Right lung (tissue), 2 donors: ENCODE measurements at regions not wholly inside any gene's neighbourhood (a gene's known extent, or its start where the extent isn't known, plus 50 kb on each side); places are given as distances from the start of the nearest gene placed in this dataset.
A peak's percentile ranks its signal among the peaks of the same experiment; 100 is the strongest.

Source experiments
- DNase-seq, 2 donors: peaks; one replicate each; pipeline ENCODE4 v3.0.0-alpha.2; 2013

- DNase-seq, result no peak
Measured at GRCh38 chr5:23089286-23089685, 236.1 kb upstream of the CDH12 start.

DNA sequence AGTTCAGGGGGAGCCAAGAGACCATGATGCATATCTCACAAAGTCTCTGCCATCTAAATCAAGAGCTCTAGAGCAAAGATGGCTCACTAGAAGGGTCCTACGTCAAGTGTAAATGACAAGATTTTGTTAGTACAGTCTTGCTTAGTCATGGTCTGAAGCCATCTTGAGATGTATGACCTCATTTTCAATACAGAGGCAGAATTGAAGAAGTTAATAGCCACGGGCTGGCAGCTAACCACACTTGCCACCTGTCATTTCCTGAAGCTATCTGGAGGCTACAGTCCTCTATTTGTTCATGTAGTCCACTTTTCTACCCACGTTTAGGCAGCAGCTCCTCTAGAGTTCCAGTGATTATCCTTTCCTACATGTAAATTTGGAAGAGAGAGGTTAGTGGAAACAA lies 231.7 kb upstream of the CDH12 start:
- DNase-seq, result no peak

- DNase-seq, result no peak
Measured at GRCh38 chr5:23072179-23072578, 219.0 kb upstream of the CDH12 start.

- DNase-seq, result no peak
Measured at GRCh38 chr5:23071682-23072081, 218.5 kb upstream of the CDH12 start.

GRCh38 chr5:23064710-23065109 lies 211.6 kb upstream of the CDH12 start:
- no peak for DNase-seq

GRCh38 chr5:23053846-23054245 lies 200.7 kb upstream of the CDH12 start:
- DNase-seq, result no peak

DNA sequence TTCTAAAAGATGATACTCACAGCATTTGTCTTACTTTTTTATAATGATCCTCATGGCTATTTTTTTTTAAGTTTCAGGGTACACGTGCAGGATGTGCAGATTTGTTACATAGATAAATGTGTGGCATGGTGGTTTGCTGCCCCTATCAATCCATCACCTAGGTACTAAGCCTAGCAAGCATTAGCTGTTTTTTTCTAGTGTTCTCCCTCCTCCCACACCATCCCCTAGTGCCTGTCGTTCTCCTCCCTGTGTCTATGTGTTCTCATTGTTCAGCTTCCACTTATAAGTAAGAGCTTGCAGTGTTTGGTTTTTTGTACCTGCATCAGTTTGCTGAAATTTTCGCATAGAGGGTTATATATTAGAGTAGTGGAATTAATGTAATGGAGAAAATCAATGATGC lies 189.1 kb upstream of the CDH12 start:
- DNase-seq, result no peak

- no peak for DNase-seq
Measured at GRCh38 chr5:23035555-23036090, 182.5 kb upstream of the CDH12 start.

- DNase-seq, result no peak
Measured at GRCh38 chr5:23033864-23034263, 180.7 kb upstream of the CDH12 start.

- DNase-seq, result peak in 1 of 2 donors; percentile 14
Measured at GRCh38 chr5:23029290-23029689, 176.1 kb upstream of the CDH12 start.

GRCh38 chr5:23028445-23029021 lies 175.4 kb upstream of the CDH12 start:
- DNase-seq, result no peak

GRCh38 chr5:23027830-23028229 lies 174.7 kb upstream of the CDH12 start:
- no peak for DNase-seq

GRCh38 chr5:23027331-23027730 lies 174.2 kb upstream of the CDH12 start:
- DNase-seq, result no peak

DNA sequence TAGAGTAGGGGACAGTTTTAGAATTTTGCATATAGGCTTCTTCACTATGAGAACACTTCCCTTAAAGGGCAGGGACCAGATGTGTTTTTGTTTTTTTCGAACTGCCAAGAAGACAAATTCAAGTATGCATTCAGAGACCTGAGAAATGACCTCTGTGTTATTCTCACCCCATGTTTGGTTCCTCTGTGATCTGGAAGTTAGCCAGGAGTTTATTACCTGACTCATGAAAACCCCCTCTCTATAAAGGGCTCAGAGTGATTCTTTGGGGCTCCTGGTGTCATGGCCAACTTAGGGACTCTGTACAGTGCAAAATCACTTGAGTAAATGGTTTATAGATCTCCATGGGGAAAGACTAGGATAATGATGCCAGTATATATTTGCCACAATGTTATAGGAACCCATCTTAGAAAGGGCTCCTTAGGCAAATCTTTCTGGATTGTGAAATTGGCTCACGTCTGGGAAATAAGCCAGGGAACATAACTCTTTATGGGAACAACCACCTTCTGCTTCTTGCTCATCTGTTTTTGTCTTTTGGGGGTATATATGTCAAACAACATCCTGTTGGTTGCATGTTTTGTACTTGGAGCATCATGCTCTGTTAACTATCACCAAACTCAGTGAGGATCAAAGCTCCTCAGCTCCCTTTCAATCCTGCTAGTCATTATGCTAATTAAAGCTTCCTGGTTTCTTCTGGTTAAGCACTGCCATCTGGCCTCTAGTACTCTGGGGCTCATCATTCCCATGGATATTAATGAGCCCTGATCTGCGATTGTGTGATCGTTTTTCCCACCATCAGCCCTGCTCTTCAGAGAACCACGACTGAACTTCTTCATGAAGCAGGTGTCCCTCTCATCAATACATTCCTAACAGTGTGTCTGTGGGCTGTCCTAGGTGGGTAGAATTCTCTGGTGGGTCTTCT lies 173.4 kb upstream of the CDH12 start:
- no peak for DNase-seq

DNA sequence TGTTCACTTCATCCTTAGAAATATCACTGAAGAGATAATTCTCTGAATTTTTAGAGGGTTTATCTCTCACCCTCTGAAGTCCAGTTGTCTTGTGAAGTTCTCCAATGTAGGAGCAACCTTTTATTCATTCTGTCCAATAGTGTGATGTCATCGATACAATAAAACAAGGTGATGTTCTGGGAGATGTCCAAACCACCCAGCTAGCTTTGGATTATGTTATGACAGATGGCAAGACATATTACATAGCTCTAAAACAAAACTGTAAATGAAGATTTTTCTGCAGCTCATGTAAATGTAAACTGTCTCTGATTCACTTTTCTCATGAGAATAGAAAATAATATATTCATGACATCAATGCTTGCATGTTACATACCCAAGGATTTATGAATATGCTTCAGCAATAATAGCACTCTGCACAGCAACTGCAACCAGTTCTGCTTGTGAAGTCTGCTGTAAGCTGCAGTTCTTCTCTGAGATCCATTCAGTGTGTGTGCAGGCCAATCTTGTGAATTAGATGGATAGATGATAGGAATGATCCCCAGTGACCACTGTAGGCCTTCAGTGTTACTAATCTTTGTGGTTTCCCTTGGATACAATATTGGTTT lies 172.6 kb upstream of the CDH12 start:
- DNase-seq, result no peak

GRCh38 chr5:23024470-23024869 lies 171.3 kb upstream of the CDH12 start:
- no peak for DNase-seq

DNA sequence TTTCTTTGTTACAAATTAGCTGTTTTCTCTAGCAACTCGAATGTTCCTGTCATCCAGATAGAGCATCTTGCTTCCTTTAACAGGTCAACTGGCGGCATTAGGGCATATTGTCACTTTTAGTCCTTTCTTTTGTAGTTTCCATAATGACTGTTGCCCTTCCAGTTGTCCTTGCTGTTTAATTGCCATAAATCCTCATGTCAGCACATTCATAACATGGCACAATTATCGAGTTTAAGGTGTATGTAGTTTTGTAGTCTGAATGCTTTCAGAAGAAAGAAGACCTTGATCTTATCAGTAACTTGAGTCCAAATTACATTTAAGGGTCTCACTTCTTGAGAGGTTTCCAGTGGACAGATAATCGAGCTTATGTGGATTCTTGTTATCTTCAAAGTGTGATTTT lies 161.7 kb upstream of the CDH12 start:
- DNase-seq, result no peak

DNA sequence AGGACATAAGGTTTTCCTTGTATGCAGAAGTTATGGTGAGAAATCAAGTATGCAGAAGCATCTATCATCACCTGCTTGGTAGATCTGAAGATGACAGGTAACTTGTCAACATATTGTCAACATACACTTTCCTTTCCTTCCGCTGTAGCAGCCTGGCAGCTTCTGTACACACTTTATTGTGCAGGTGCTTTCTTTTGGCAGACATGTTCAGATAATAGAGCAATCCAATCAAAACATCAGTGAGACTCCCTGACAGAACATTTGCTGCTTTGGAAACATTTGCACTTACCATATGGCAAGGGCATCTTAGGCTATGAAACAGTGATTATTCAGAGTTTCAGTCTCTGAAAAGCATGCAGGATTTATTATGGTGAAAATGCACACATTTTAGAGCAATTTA lies 161.1 kb upstream of the CDH12 start:
- no peak for DNase-seq

DNA sequence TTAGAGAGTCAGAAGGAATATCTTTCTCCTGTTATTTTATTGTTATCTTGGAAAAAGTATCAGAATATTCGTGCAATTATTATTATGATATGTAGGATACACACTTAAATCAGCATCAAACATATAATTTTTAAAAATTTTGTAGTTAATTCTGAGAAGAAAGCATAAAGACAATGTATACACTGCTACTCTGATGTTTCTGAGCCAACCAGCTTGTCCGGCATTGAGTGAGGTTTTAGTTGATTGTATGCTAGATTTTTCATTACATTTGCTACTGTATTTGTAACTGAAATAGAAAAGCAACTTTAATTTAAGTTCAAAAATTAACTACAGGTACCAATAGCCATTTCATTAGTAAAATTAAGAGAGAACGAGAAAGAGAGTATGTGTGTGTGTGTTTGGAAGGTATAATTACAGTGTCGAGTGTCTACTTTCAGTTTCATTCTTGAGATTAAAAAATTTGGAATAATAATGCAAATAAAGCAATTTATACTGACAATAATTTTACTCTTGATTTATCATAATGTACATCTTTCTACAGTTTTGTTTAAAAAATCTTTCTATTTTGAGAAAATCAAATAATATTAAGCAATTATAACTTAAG lies 160.4 kb upstream of the CDH12 start:
- peak in 1 of 2 donors; percentile 13 for DNase-seq

- DNase-seq, result no peak
Measured at GRCh38 chr5:23012842-23013241, 159.7 kb upstream of the CDH12 start.

DNA sequence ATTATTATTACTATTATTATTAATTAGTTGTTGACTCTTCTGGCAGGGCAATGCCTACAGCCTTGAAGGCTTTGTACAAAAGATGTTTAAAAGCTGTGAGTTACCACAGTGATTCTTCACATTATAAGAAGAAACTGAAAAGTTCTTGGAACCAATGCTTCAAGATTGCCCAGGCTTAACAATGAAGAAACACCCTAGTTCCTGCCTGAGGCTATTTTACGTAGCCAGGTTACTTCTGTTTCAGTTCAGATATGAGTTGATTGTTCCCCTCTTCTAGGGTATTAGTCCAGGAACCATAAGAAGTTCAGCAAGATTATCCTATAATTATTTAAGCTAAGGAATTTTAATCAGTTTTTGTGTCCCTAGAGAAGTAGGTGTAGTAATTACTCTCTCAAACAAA lies 154.6 kb upstream of the CDH12 start:
- DNase-seq, result no peak

DNA sequence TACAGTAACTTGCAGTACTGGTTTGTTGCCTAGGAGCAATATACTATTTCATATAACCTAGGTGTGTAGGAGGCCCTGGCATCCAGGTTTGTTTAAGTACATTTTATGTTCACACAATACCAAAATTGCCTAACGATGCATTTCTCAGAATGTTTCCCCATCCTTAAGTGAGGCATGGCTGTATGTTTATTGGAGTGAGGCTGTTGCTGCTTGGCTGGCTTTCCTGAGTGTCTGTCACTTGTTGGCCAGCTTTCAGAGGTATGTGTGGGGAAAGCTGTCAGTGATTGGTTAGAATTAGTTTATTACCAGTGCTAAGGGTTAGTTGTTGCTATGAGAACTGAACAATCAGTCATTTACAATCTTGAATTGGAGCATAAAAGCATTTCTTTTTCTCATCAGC lies 154.1 kb upstream of the CDH12 start:
- peak; percentile 14 to 42 for DNase-seq
